ENCODE measurements at regions not wholly inside any gene's neighbourhood (a gene's known extent, or its start where the extent isn't known, plus 50 kb on each side); places are given as distances from the start of the nearest gene placed in this dataset.

GRCh38 chr2:139293992-139294548 is 513.9 kb upstream of the NXPH2 start:
- 66% methylated on average over 4 of the region's 6 CpGs for WGBS (ENCODE audit: insufficient coverage)

GRCh38 chr2:139281124-139281523 is 500.9 kb upstream of the NXPH2 start:
- ChIA-PET CTCF (no interaction called here), POLR2A (no interaction called here)
- Mint-ChIP-seq H3K27ac (no peak overlapping the region), H3K27me3 (no peaks in the 10 kb centered on the region), H3K9me3 (ENCODE audit: insufficient read depth) (peaks cover 2% of the 10 kb centered on the region), H3K4me3 (no peak overlapping the region), H3K4me1 (no peaks in the 10 kb centered on the region)
- no peak for DNase-seq
- no peaks in the 10 kb centered on the region for H3K79me2 ChIP-seq (ENCODE audit: control insufficient read depth, insufficient read depth, low read length)
- H4K20me1 ChIP-seq (ENCODE audit: control insufficient read depth, insufficient read depth, low read length, poor library complexity, severe bottlenecking) = no peaks in the 10 kb centered on the region
- TF ChIP-seq, protein P1, sequence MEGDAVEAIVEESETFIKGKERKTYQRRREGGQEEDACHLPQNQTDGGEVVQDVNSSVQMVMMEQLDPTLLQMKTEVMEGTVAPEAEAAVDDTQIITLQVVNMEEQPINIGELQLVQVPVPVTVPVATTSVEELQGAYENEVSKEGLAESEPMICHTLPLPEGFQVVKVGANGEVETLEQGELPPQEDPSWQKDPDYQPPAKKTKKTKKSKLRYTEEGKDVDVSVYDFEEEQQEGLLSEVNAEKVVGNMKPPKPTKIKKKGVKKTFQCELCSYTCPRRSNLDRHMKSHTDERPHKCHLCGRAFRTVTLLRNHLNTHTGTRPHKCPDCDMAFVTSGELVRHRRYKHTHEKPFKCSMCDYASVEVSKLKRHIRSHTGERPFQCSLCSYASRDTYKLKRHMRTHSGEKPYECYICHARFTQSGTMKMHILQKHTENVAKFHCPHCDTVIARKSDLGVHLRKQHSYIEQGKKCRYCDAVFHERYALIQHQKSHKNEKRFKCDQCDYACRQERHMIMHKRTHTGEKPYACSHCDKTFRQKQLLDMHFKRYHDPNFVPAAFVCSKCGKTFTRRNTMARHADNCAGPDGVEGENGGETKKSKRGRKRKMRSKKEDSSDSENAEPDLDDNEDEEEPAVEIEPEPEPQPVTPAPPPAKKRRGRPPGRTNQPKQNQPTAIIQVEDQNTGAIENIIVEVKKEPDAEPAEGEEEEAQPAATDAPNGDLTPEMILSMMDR (IDR thresholded peaks at IDR 0.05) = no peak
- no peak for TF ChIP-seq EZH2 (IDR thresholded peaks at IDR 0.05; ENCODE audit: borderline replicate concordance, insufficient read depth, low read depth, low read length, poor library complexity, severe bottlenecking)
- 0% methylated on average over 1 of the region's 2 CpGs for WGBS (ENCODE audit: insufficient coverage)
- ATAC-seq (ENCODE audit: low read depth) = no peak
- intact Hi-C loops (cut with micrococcal nuclease) = no loop called here
- H3K4me2 ChIP-seq (replicated peaks; ENCODE audit: low read depth, low read length, poor library complexity, severe bottlenecking) = no peak overlapping the region
- no peak overlapping the region for H3K9ac ChIP-seq (ENCODE audit: low read length)
- no peak overlapping the region for H3K27ac ChIP-seq (ENCODE audit: low read length in 2 of 2)
- H3K36me3 ChIP-seq (replicated peaks in 1 of 2; ENCODE audit: control extremely low read depth in 1 of 2, control insufficient read depth in 1 of 2, extremely low read depth in 1 of 2, insufficient read depth in 2 of 2, low read length in 1 of 2) = no peaks in the 10 kb centered on the region
- no peak overlapping the region for H3K4me3 ChIP-seq (ENCODE audit: control extremely low read depth in 1 of 5, extremely low read depth in 1 of 5, insufficient read depth in 1 of 5, low read depth in 2 of 5, low read length in 4 of 5)
- H3K9me3 ChIP-seq (ENCODE audit: control extremely low read depth in 1 of 3, control insufficient read depth in 2 of 3, insufficient read depth in 1 of 3, low read length in 2 of 3) = peaks cover 0 to 10% (median 0%) of the 10 kb centered on the region in 3 donors
- H3K27me3 ChIP-seq (replicated peaks in 1 of 4; ENCODE audit: control extremely low read depth in 1 of 4, control insufficient read depth in 3 of 4, insufficient read depth in 4 of 4, low read length in 3 of 4) = no peaks in the 10 kb centered on the region
- H3K4me1 ChIP-seq (ENCODE audit: control insufficient read depth in 2 of 2, insufficient read depth in 2 of 2, low read length in 2 of 2) = no peaks in the 10 kb centered on the region
- H2AFZ ChIP-seq (ENCODE audit: insufficient read depth, low read depth, low read length, poor library complexity, severe bottlenecking) = no peak overlapping the region

More at GRCh38 chr2:139293992-139294548, 513.9 kb upstream of the NXPH2 start:
- Histone ChIP-seq H3K27me3 (replicated peaks in 1 of 4; ENCODE audit: control extremely low read depth in 1 of 4, control insufficient read depth in 3 of 4, insufficient read depth in 4 of 4, low read length in 3 of 4) (no peaks in the 10 kb centered on the region), H3K27ac (ENCODE audit: low read length in 2 of 2) (no peak overlapping the region), H4K20me1 (ENCODE audit: control insufficient read depth, insufficient read depth, low read length, poor library complexity, severe bottlenecking) (no peaks in the 10 kb centered on the region), H3K36me3 (replicated peaks in 1 of 2; ENCODE audit: control extremely low read depth in 1 of 2, control insufficient read depth in 1 of 2, extremely low read depth in 1 of 2, insufficient read depth in 2 of 2, low read length in 1 of 2) (no peaks in the 10 kb centered on the region), H3K9me3 (ENCODE audit: control extremely low read depth in 1 of 3, control insufficient read depth in 2 of 3, insufficient read depth in 1 of 3, low read length in 2 of 3) (no peaks in the 10 kb centered on the region), H3K4me2 (replicated peaks; ENCODE audit: low read depth, low read length, poor library complexity, severe bottlenecking) (no peak overlapping the region), H3K4me3 (ENCODE audit: control extremely low read depth in 1 of 5, extremely low read depth in 1 of 5, insufficient read depth in 1 of 5, low read depth in 2 of 5, low read length in 4 of 5) (no peak overlapping the region), H3K79me2 (ENCODE audit: control insufficient read depth, insufficient read depth, low read length) (no peaks in the 10 kb centered on the region), H3K4me1 (ENCODE audit: control insufficient read depth in 2 of 2, insufficient read depth in 2 of 2, low read length in 2 of 2) (no peaks in the 10 kb centered on the region), H3K9ac (ENCODE audit: low read length) (no peak overlapping the region), H2AFZ (ENCODE audit: insufficient read depth, low read depth, low read length, poor library complexity, severe bottlenecking) (no peak overlapping the region)
- intact Hi-C loops (cut with micrococcal nuclease) = no loop called here
- ATAC-seq (ENCODE audit: low read depth) (no peak), DNase-seq (no peak)
- no peaks in the 10 kb centered on the region for H3K9me3 Mint-ChIP-seq (ENCODE audit: insufficient read depth)
- H3K27me3 Mint-ChIP-seq = no peaks in the 10 kb centered on the region
- POLR2A ChIA-PET = no interaction called here
- TF ChIP-seq, protein P1 (IDR thresholded peaks at IDR 0.05) = no peak
- TF ChIP-seq EZH2 (IDR thresholded peaks at IDR 0.05; ENCODE audit: borderline replicate concordance, insufficient read depth, low read depth, low read length, poor library complexity, severe bottlenecking) = no peak
- H3K27ac Mint-ChIP-seq = no peak overlapping the region
- CTCF ChIA-PET = no interaction called here
- no peaks in the 10 kb centered on the region for H3K4me1 Mint-ChIP-seq
- H3K4me3 Mint-ChIP-seq = no peak overlapping the region

Data from B cell (primary cell).